GM19035 (cell line): ENCODE measurements at regions not wholly inside any gene's neighbourhood (a gene's known extent, or its start where the extent isn't known, plus 50 kb on each side); places are given as distances from the start of the nearest gene placed in this dataset.
A peak's percentile ranks its signal among the peaks of the same experiment; 100 is the strongest.
"Not testable (repeated sequence)": the region's sequence is repeated elsewhere in the genome, so short reads cannot be mapped to it uniquely, and the experiment has no call there.

Experiments used
- ATAC-seq: cut with Tn5 transposase; IDR thresholded peaks from one replicate; pipeline ENCODE4 v1.9.1; 2021; ENCODE audit not compliant: unreplicated experiment

DNA sequence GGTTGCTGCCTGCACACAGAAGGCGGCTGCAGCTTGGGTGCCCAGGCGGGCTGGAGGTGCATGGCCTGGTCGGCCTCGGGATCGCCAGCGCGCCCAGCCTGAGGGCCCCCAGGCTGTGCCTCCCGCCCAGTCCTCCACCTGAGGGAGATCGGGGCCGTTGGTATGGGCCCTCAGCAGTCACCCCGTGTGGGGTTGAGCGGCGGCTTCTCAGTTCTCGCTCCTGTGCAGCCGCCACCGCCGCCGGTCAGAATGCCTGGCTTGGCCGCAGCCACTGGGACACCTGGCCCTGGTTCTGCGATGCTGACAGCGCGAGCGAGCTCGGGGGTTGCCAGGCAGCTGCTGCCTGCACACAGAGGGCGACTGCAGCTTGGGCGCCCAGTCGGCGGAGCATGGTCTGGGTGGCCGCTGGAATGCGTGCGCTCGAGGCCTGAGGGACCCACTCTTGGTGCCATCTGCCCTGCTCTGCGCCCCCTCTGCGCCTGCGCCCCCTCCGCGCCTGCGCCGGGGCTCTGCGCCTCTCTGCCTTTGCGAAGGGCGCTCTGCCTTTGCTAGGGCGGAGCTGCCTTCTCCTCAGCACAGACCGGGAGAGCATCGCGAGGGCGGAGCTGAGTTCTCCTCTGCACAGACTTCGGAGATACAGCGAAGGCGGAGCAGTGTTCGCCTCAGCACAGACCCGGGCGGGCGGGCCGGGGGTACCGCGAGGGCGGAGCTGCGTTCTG lies 84.6 kb upstream of the ZNG1F start:
- peak; percentile 100 for ATAC-seq

DNA sequence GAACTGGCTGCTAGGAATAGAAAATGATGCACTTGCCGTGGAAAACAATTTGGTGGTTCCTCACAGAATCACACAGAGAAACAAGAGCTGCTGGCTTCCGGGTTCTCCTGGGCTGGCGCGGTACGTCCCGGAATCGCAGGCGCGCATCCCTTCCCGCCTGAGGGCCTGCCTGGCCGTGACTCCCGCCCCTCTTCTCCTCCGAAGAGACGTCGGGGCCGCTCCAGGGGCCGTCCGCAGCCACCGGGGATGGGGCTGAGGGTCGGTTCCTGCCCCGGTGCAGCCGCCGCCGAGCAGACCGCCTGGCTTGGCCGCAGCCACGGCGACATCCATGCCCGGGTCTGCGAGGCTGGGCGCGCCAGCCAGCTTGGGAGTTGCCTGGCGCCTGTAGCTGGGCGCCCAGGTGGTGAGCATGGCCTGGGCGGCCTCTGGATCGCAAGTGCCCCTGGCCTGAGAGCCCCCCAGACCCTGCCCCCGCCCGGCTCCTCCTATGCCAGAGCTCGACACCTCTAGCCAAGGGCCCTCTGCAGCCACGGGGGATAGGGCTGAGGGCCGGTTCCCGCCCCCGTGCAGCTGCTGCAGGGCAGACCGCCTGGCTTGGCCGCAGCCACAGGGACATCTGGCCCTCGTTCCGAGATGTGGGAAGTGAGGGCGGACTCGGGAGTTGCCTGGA lies 83.9 kb upstream of the ZNG1F start:
- ATAC-seq: peak; percentile 38

DNA sequence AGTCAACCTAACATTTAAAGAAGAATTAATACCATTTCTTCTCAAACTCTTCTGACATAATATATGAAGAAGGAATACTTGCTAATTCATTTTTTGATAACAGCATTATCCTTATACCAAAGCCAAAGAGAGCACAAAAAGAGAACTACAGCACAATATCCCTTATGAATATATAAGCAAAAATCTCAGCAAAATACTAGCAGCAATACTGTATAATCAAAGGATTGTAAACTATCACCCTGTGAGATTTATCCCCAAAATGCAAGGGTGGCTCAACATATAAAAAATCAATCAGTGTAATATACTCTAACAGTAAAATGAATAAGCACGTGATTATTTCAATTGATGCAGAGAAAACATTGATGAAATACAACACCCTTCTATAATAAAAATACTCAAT lies 81.9 kb upstream of the ZNG1F start:
- ATAC-seq: not testable (repeated sequence)

DNA sequence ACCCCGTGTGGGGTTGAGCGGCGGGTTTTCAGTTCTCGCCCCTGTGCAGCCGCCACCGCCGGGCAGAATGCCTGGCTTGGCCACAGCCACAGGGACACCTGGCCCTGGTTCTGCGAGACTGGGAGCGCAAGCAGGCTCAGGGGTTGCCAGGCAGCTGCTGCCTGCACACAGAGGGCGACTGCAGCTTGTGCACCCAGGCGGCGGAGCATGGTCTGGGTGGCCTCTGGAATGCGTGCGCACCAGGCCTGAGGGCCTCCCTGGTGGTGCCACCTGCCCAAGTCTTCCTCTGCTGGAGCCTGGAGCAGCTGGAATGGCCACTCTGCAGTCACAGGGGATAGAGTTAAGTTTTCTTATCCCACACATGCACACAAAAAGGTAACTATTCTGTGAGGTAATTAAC lies 80.4 kb upstream of the ZNG1F start:
- ATAC-seq: not testable (repeated sequence)

DNA sequence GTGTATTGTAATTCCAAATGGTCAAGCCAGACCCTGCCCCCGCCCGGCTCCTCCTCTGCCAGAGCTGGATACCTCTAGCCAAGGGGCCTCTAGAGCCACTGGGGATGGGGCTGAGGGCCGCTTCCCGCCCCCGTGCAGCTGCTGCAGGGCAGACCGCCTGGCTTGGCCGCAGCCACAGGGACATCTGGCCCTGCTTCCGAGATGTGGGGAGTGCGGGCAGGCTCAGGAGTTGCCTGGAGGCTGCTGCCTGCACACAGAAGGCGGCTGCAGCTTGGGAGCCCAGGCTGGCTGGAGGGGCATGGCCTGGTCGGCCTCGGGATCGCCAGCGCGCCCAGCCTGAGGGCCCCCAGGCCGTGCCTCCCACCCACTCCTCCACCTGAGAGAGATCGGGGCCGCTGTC lies 79.9 kb upstream of the ZNG1F start:
- not testable (repeated sequence) for ATAC-seq

DNA sequence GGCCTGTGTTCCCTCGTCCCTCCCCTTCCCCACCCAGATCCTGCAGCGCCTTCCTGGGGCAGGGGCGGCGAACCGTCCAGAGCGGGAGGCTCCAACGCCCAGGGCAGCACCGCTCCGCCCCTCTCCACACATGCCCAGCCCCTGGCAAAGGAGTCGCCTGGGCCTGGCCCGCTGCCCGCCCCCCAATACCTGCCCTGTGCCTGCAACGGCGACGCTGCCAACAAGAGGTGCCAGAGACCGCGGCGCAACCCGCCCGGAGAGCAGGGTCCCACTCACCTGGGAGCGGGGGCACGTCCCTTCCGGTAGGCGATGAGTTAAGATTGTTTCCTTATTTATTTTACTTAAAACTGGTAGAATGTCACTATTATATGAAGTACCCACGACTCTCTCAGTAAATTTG lies 77.5 kb upstream of the ZNG1F start:
- not testable (repeated sequence) for ATAC-seq

DNA sequence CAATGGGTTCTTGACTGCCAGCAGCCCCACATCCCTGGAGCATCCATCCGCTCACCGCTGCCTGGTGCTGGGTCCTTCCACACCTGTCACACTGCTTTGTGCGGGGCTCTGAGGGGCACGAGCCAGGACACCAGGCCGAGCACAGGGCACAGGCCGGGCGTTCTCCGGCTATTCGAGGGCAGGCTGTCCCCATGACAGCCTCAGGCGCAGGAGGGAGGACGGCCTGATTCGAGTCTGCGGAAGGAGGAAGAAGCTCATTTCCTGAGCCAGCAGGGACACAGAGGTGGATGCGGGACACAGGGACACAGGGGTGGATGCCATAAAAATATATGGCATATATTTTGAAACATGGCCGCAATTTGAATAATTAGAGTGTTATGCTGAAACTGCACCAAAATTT lies 76.9 kb upstream of the ZNG1F start:
- not testable (repeated sequence) for ATAC-seq

DNA sequence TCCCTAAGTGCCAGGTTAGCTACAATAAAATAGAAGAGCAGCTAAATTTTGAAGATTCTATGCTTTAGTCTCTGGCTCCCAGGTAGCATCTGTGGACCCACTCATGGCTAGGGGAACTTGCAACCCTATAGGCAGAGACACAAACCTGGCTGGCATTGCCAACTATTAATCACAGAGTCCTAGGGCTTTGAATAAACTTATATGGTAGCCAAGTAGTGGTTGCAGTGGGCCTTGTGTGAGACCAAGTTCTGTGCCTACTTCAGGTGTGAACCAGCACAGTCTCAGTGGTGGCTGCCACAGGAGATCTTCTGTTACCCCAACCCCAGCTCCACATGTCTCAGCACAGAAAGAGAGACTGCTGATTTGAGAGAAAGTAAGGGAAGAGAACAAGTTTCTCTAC lies 62.9 kb upstream of the ZNG1F start:
- not testable (repeated sequence) for ATAC-seq

DNA sequence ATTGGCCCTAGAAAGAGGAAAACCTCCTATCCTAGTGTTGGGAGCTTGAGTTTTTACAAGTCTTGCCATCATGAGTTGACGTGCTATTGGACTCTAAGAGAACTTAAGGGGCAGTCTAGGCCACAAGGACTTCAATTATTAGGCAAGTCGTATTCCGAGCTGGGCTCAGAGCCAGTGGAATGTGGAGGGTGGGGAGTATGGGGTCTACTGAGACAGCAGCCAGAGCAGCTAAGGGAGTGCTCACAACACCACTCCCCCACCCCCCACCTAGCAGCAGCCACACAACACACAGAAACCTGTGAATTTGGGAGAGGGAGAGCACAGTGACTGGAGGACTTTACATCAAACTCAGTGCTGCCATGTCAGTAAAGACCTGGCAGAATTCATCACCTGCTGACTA lies 62.0 kb upstream of the ZNG1F start:
- ATAC-seq: not testable (repeated sequence)

DNA sequence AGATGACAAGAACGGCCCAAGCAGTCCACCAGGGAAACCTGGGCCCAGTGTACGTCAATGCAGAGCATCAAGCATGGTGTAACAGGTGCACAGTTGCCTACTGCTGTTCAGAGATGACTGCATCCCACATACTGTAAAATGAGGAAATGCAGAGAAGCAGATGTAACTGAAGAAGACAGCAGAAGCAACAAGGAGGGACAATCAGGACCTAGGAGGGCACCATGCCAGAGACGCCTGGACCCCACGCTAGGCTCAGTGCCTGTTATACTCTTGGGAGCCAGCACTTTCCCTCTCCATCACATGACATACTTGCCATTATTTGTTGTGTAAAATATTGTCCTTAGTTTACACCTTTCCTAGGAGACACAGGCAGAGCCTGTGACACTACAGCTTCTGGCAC lies 57.6 kb upstream of the ZNG1F start:
- not testable (repeated sequence) for ATAC-seq
